Upper lobe of left lung (tissue), 4 donors: ENCODE measurements at regions not wholly inside any gene's neighbourhood (a gene's known extent, or its start where the extent isn't known, plus 50 kb on each side); places are given as distances from the start of the nearest gene placed in this dataset.

Experiments used
- CTCF ChIP-seq, 6 experiments: fragments of 450-650 bp in 4 of 6; fragments of 200-600 bp in 2 of 6; sonication (generic) in 2 of 6; IDR thresholded peaks; one replicate each; pipeline ENCODE4 v1.5.1; 2016 to 2019; ENCODE audit warnings: antibody characterized with exemption in 6 of 6
- POLR2AphosphoS5 ChIP-seq, 2 donors: sonication (generic); formaldehyde crosslinking; IDR thresholded peaks; one replicate each; pipeline ENCODE4 v1.5.1; 2017; ENCODE audit warnings: antibody characterized with exemption in 2 of 2

- TF ChIP-seq CTCF (IDR thresholded peaks at IDR 0.05) (no peak), POLR2AphosphoS5 (IDR thresholded peaks at IDR 0.05) (no peak)
Measured at GRCh38 chr21:40931197-40931596, 84.2 kb upstream of the DSCAM start.
